ENCODE measurements at regions not wholly inside any gene's neighbourhood (a gene's known extent, or its start where the extent isn't known, plus 50 kb on each side); places are given as distances from the start of the nearest gene placed in this dataset.

DNA sequence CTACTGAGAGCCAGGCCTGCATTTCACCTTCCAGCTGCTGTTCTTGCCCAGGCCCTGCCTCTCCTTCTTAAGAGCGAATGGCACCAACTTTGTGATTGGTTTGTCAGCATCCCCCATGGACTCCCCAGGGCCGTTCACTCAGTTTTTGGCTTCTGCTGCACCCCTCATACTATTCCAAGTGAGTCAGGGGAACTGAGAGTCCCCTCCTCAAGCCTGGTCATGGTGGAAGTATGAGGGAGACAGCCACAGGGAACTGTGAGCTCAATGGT lies 62.4 kb upstream of the ANTXRL start:
- Histone ChIP-seq H3K27ac (ENCODE audit: low read depth, low read length) (no peak overlapping the region), H3K27me3 (ENCODE audit: control insufficient read depth, insufficient read depth, low read length) (peaks cover 7% of the 10 kb centered on the region), H3K9me3 (ENCODE audit: control insufficient read depth, insufficient read depth, low read length) (0 out of 2 replicates have a peak, but pooled peaks cover 3% of the 10 kb centered on the region), H3K4me3 (ENCODE audit: low read depth, low read length) (no peak overlapping the region)
- TF ChIP-seq, protein P1, sequence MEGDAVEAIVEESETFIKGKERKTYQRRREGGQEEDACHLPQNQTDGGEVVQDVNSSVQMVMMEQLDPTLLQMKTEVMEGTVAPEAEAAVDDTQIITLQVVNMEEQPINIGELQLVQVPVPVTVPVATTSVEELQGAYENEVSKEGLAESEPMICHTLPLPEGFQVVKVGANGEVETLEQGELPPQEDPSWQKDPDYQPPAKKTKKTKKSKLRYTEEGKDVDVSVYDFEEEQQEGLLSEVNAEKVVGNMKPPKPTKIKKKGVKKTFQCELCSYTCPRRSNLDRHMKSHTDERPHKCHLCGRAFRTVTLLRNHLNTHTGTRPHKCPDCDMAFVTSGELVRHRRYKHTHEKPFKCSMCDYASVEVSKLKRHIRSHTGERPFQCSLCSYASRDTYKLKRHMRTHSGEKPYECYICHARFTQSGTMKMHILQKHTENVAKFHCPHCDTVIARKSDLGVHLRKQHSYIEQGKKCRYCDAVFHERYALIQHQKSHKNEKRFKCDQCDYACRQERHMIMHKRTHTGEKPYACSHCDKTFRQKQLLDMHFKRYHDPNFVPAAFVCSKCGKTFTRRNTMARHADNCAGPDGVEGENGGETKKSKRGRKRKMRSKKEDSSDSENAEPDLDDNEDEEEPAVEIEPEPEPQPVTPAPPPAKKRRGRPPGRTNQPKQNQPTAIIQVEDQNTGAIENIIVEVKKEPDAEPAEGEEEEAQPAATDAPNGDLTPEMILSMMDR (IDR thresholded peaks at IDR 0.05; ENCODE audit: low read depth, low read length) = no peak
- DNase-seq (ENCODE audit: low read depth, low spot score) = no peak
- ChIA-PET CTCF (interaction anchor here (0.6 to 0.9 kb wide), 2 partner anchors 60 to 321 kb away, joined by 3 read pairs; no protein-coding TSS in a partner anchor), POLR2A (no interaction called here)

DNA sequence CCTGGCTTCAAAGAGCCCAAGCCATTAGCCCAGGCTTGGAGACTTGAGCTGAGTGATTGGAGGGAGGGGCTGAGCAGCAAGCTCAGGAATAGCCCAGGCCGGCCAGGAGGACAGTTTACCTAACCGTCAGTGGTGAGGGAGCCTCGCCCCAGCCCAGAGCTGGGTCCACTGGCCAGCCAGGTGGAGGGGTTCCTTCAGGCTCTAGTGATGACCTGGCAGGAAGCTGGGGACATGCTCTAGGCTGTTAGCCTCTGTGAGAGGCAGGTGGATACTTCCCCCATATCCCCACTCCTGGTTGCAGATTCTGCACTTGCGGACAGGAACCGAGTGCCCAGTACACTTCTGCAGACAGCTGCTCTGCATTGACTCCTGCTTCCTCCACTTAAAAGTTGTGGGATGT lies 61.2 kb upstream of the ANTXRL start:
- ChIA-PET POLR2A (no interaction called here), CTCF (interaction anchor here (0.6 kb wide), 1 partner anchor 194 kb away, joined by 4 read pairs; no protein-coding TSS in a partner anchor)
- Histone ChIP-seq H3K27me3 (ENCODE audit: control insufficient read depth, insufficient read depth, low read length) (peaks cover 7% of the 10 kb centered on the region), H3K9me3 (ENCODE audit: control insufficient read depth, insufficient read depth, low read length) (0 out of 2 replicates have a peak, but pooled peaks cover 3% of the 10 kb centered on the region), H3K4me3 (ENCODE audit: low read depth, low read length) (no peak overlapping the region), H3K27ac (ENCODE audit: low read depth, low read length) (no peak overlapping the region)
- no peak for DNase-seq (ENCODE audit: low read depth, low spot score)
- TF ChIP-seq, protein P1 (IDR thresholded peaks at IDR 0.05; ENCODE audit: low read depth, low read length) = no peak

DNA sequence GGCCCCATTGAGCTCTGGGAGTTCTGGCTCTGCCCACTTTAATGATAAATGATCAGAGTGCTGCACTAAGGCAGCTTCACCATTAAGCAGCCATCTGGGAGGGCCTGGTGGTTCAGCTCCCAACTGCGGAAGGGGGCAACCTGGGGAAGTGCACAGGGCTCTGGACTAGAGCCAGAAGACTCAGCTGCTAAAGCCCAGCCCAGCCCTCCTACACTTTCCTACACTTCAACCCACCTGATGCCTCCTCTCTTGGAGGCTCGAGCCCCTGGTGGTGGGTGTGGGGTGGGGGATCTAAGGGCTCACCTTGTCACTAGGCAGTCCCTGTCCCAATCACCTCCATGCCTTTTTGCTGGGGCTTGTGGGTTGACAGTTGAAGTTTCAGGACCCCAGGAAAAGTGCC lies 60.6 kb upstream of the ANTXRL start:
- Histone ChIP-seq H3K9me3 (ENCODE audit: control insufficient read depth, insufficient read depth, low read length) (0 out of 2 replicates have a peak, but pooled peaks cover 3% of the 10 kb centered on the region), H3K27me3 (ENCODE audit: control insufficient read depth, insufficient read depth, low read length) (peaks cover 7% of the 10 kb centered on the region), H3K27ac (ENCODE audit: low read depth, low read length) (no peak overlapping the region), H3K4me3 (ENCODE audit: low read depth, low read length) (no peak overlapping the region)
- no peak for DNase-seq (ENCODE audit: low read depth, low spot score)
- ChIA-PET POLR2A (no interaction called here), CTCF (no interaction called here)
- TF ChIP-seq, protein P1 (IDR thresholded peaks at IDR 0.05; ENCODE audit: low read depth, low read length) = no peak

DNA sequence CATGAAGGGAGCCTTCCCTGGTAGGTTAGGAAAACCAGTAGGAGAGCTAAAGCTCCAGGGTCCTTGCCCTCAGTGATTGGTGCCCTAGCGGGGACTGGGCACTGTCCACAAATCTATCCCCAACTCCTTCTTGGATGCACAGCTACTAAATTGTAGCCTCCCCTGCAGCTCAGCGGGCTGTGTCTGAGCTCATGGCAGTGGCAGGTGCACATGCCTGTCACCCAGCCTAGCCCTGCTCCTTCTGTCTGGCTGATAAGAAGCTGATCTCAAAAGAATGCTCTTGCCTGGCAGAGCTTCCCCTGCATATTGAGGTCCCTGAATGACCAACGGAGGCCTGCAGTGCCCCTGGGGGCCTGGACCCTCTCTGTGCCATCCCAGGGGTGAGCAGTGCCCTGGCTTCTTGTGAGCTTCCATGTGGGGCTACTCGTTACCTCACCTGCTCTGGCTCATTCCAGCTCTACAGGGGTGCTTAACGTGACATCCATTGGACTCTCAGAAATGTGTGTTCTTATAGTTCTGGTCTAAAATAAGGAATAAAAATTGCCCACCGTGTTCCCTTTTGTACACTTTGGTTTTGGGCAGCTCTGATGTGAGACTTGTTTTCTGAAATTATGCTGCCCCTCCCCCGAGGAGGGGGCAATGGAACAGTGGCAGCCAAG lies 59.8 kb upstream of the ANTXRL start:
- no peak for DNase-seq (ENCODE audit: low read depth, low spot score)
- Histone ChIP-seq H3K4me3 (ENCODE audit: low read depth, low read length) (no peak overlapping the region), H3K9me3 (ENCODE audit: control insufficient read depth, insufficient read depth, low read length) (0 out of 2 replicates have a peak, but pooled peaks cover 3% of the 10 kb centered on the region), H3K27ac (ENCODE audit: low read depth, low read length) (no peak overlapping the region), H3K27me3 (ENCODE audit: control insufficient read depth, insufficient read depth, low read length) (peaks cover 7% of the 10 kb centered on the region)
- TF ChIP-seq, protein P1 (IDR thresholded peaks at IDR 0.05; ENCODE audit: low read depth, low read length) = no peak
- ChIA-PET CTCF (interaction anchor here (1.0 kb wide), 1 partner anchor 29 kb away, joined by 3 read pairs; no protein-coding TSS in a partner anchor), POLR2A (no interaction called here)

DNA sequence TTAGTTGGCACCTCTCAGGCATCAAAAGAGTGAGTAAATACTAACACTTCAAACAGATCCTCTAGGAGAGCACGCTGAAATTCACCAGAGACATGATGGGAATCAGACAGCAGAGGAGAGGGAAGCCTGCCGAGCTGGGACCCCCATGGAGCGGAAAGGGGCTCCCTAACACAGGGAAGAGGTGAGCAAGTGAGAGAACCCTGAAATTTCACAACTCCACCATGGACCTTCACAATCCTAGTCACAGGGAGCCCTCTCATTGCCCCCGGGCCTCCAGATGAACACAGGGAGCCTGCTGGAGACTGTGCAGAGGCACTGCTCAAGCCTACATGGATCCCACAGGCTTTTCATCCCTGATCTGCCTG lies 59.2 kb upstream of the ANTXRL start:
- Histone ChIP-seq H3K4me3 (ENCODE audit: low read depth, low read length) (no peak overlapping the region), H3K9me3 (ENCODE audit: control insufficient read depth, insufficient read depth, low read length) (0 out of 2 replicates have a peak, but pooled peaks cover 3% of the 10 kb centered on the region), H3K27me3 (ENCODE audit: control insufficient read depth, insufficient read depth, low read length) (peaks cover 7% of the 10 kb centered on the region), H3K27ac (ENCODE audit: low read depth, low read length) (no peak overlapping the region)
- no peak for DNase-seq (ENCODE audit: low read depth, low spot score)
- TF ChIP-seq, protein P1 (IDR thresholded peaks at IDR 0.05; ENCODE audit: low read depth, low read length) = no peak
- CTCF ChIA-PET = interaction anchor here (0.8 to 1.0 kb wide), 2 partner anchors 28 to 289 kb away, joined by 3 read pairs; no protein-coding TSS in a partner anchor
- POLR2A ChIA-PET = no interaction called here

Measured in AG04450 (cell line).